ENCODE measurements at regions not wholly inside any gene's neighbourhood (a gene's known extent, or its start where the extent isn't known, plus 50 kb on each side); places are given as distances from the start of the nearest gene placed in this dataset.
"Not testable (repeated sequence)": the region's sequence is repeated elsewhere in the genome, so short reads cannot be mapped to it uniquely, and the experiment has no call there.

- Histone ChIP-seq H3K4me3 (ENCODE audit: control insufficient read depth in 1 of 7, extremely low read depth in 1 of 7, insufficient read depth in 4 of 7, low read depth in 2 of 7, low read length in 6 of 7) (no peak overlapping the region), H3K27ac (ENCODE audit: insufficient read depth in 1 of 2, low read depth in 1 of 2, low read length in 2 of 2, poor library complexity in 1 of 2, severe bottlenecking in 2 of 2) (no peak overlapping the region), H3K4me1 (ENCODE audit: control extremely low read depth in 1 of 4, control insufficient read depth in 4 of 4, insufficient read depth in 4 of 4, low read length in 3 of 4) (no peaks in the 10 kb centered on the region), H3K27me3 (replicated peaks in 2 of 5; ENCODE audit: control insufficient read depth in 4 of 5, insufficient read depth in 5 of 5, low read length in 4 of 5) (no peaks in the 10 kb centered on the region), H3K36me3 (ENCODE audit: control insufficient read depth in 4 of 4, insufficient read depth in 4 of 4, low read length in 3 of 4) (no peaks in the 10 kb centered on the region), H3K9me3 (ENCODE audit: control extremely low read depth in 1 of 5, control insufficient read depth in 4 of 5, insufficient read depth in 2 of 5, low read depth in 1 of 5, low read length in 4 of 5) (no peaks in the 10 kb centered on the region)
- WGBS (ENCODE audit: insufficient coverage): 92% methylated on average over 2 of the region's 2 CpGs
- DNase-seq: no peak
- ChIA-PET POLR2A (no interaction called here), CTCF (no interaction called here)
Measured at GRCh38 chr7:52163311-52163710, 846.7 kb upstream of the COBL start.

DNA sequence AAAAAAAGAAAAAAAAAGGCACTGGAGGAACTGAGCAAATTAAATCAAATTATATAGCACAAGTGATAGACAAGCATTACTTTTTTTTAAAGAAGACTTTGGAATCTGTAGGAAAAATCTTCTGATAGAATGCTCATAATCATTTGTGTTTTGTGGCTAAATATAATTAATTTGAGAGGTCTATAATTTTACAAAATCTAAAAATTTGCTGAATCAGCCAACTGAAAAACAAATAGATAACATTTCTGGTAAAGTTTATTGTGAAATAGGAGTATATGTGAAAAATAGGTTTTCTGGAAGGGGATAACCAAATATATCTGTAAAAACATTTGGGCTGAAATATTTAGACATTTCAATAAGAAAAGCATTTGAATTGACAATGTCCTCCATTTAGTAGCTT is 844.9 kb upstream of the COBL start:
- ChIA-PET POLR2A (no interaction called here), CTCF (no interaction called here)
- no peak overlapping the region for H3K27ac ChIP-seq (ENCODE audit: insufficient read depth in 1 of 2, low read depth in 1 of 2, low read length in 2 of 2, poor library complexity in 1 of 2, severe bottlenecking in 2 of 2)
- H3K4me1 ChIP-seq (ENCODE audit: control extremely low read depth in 1 of 4, control insufficient read depth in 4 of 4, insufficient read depth in 4 of 4, low read length in 3 of 4): no peaks in the 10 kb centered on the region
- DNase-seq: no peak
- H3K36me3 ChIP-seq (ENCODE audit: control insufficient read depth in 4 of 4, insufficient read depth in 4 of 4, low read length in 3 of 4): no peaks in the 10 kb centered on the region
- no peaks in the 10 kb centered on the region for H3K27me3 ChIP-seq (replicated peaks in 2 of 5; ENCODE audit: control insufficient read depth in 4 of 5, insufficient read depth in 5 of 5, low read length in 4 of 5)
- no peaks in the 10 kb centered on the region for H3K9me3 ChIP-seq (ENCODE audit: control extremely low read depth in 1 of 5, control insufficient read depth in 4 of 5, insufficient read depth in 2 of 5, low read depth in 1 of 5, low read length in 4 of 5)
- H3K4me3 ChIP-seq (ENCODE audit: control insufficient read depth in 1 of 7, extremely low read depth in 1 of 7, insufficient read depth in 4 of 7, low read depth in 2 of 7, low read length in 6 of 7): no peak overlapping the region

- CTCF ChIA-PET; H3K27ac ChIP-seq (ENCODE audit: insufficient read depth in 1 of 2, low read depth in 1 of 2, low read length in 2 of 2, poor library complexity in 1 of 2, severe bottlenecking in 2 of 2); H3K27me3 ChIP-seq (replicated peaks in 2 of 5; ENCODE audit: control insufficient read depth in 4 of 5, insufficient read depth in 5 of 5, low read length in 4 of 5); H3K4me3 ChIP-seq (ENCODE audit: control insufficient read depth in 1 of 7, extremely low read depth in 1 of 7, insufficient read depth in 4 of 7, low read depth in 2 of 7, low read length in 6 of 7); H3K4me1 ChIP-seq (ENCODE audit: control extremely low read depth in 1 of 4, control insufficient read depth in 4 of 4, insufficient read depth in 4 of 4, low read length in 3 of 4); H3K9me3 ChIP-seq (ENCODE audit: control extremely low read depth in 1 of 5, control insufficient read depth in 4 of 5, insufficient read depth in 2 of 5, low read depth in 1 of 5, low read length in 4 of 5); H3K36me3 ChIP-seq (ENCODE audit: control insufficient read depth in 4 of 4, insufficient read depth in 4 of 4, low read length in 3 of 4); DNase-seq: not testable (repeated sequence)
- POLR2A ChIA-PET: interaction anchor here (0.6 kb wide), 1 partner anchor 11 kb away, joined by 3 read pairs; no protein-coding TSS in a partner anchor
- WGBS (ENCODE audit: insufficient coverage): 96% methylated on average over 9 of the region's 17 CpGs
Measured at GRCh38 chr7:52159421-52159820, 842.8 kb upstream of the COBL start.

DNA sequence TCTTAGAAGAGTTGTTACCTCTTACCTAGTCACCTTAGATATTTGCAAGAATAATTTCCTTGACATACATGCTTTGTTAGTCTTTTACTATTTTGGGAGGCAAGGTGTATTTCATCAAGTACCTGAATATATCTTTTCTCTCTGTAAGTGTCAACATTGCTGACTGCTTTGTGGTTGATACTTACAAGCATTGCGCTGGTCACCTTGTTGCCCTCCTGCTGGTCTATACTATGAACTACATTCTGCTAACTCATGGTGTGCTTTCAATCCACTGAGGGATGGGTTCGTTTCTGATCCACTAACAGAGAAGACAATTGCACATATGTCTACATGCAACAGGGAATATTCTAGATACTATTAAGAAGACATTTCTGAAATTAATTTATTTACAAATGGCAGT is 837.8 kb upstream of the COBL start:
- Histone ChIP-seq H3K4me3 (ENCODE audit: control insufficient read depth in 1 of 7, extremely low read depth in 1 of 7, insufficient read depth in 4 of 7, low read depth in 2 of 7, low read length in 6 of 7) (no peak overlapping the region), H3K27ac (ENCODE audit: insufficient read depth in 1 of 2, low read depth in 1 of 2, low read length in 2 of 2, poor library complexity in 1 of 2, severe bottlenecking in 2 of 2) (no peak overlapping the region), H3K36me3 (ENCODE audit: control insufficient read depth in 4 of 4, insufficient read depth in 4 of 4, low read length in 3 of 4) (no peaks in the 10 kb centered on the region), H3K9me3 (ENCODE audit: control extremely low read depth in 1 of 5, control insufficient read depth in 4 of 5, insufficient read depth in 2 of 5, low read depth in 1 of 5, low read length in 4 of 5) (no peaks in the 10 kb centered on the region), H3K4me1 (ENCODE audit: control extremely low read depth in 1 of 4, control insufficient read depth in 4 of 4, insufficient read depth in 4 of 4, low read length in 3 of 4) (no peaks in the 10 kb centered on the region), H3K27me3 (replicated peaks in 2 of 5; ENCODE audit: control insufficient read depth in 4 of 5, insufficient read depth in 5 of 5, low read length in 4 of 5) (no peaks in the 10 kb centered on the region)
- ChIA-PET POLR2A (no interaction called here), CTCF (no interaction called here)
- DNase-seq: no peak
- 88% methylated on average over 1 of the region's 2 CpGs for WGBS (ENCODE audit: insufficient coverage)

GRCh38 chr7:52151559-52151958 is 835.0 kb upstream of the COBL start:
- no peak overlapping the region for H3K4me3 ChIP-seq (ENCODE audit: control insufficient read depth in 1 of 7, extremely low read depth in 1 of 7, insufficient read depth in 4 of 7, low read depth in 2 of 7, low read length in 6 of 7)
- WGBS (ENCODE audit: insufficient coverage): 63% methylated on average over 1 of the region's 1 CpG
- no peak overlapping the region for H3K27ac ChIP-seq (ENCODE audit: insufficient read depth in 1 of 2, low read depth in 1 of 2, low read length in 2 of 2, poor library complexity in 1 of 2, severe bottlenecking in 2 of 2)
- no peaks in the 10 kb centered on the region for H3K36me3 ChIP-seq (ENCODE audit: control insufficient read depth in 4 of 4, insufficient read depth in 4 of 4, low read length in 3 of 4)
- H3K9me3 ChIP-seq (ENCODE audit: control extremely low read depth in 1 of 5, control insufficient read depth in 4 of 5, insufficient read depth in 2 of 5, low read depth in 1 of 5, low read length in 4 of 5): no peaks in the 10 kb centered on the region
- no peaks in the 10 kb centered on the region for H3K27me3 ChIP-seq (replicated peaks in 2 of 5; ENCODE audit: control insufficient read depth in 4 of 5, insufficient read depth in 5 of 5, low read length in 4 of 5)
- ChIA-PET POLR2A (no interaction called here), CTCF (no interaction called here)
- H3K4me1 ChIP-seq (ENCODE audit: control extremely low read depth in 1 of 4, control insufficient read depth in 4 of 4, insufficient read depth in 4 of 4, low read length in 3 of 4): no peaks in the 10 kb centered on the region
- no peak for DNase-seq

DNA sequence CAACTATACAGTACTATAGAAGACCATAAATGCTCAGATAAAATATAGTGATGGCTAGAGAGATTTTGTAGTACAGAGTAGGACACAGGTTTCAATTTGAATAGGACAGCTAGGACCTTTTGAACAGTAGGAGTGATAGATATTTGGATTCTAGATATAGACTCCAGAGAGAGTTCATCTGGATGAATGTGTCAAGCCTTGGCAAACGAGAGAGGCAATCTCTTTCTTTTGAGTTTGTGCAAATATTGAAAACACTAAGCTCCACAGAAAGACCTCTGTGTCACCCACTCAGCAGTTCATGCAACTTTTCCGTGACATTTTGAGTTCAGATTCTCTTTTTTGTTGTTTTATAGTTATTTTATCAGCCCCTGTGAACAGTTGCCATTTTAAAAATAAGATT is 834.3 kb upstream of the COBL start:
- Histone ChIP-seq H3K27me3 (replicated peaks in 2 of 5; ENCODE audit: control insufficient read depth in 4 of 5, insufficient read depth in 5 of 5, low read length in 4 of 5) (no peaks in the 10 kb centered on the region), H3K9me3 (ENCODE audit: control extremely low read depth in 1 of 5, control insufficient read depth in 4 of 5, insufficient read depth in 2 of 5, low read depth in 1 of 5, low read length in 4 of 5) (no peaks in the 10 kb centered on the region), H3K4me3 (ENCODE audit: control insufficient read depth in 1 of 7, extremely low read depth in 1 of 7, insufficient read depth in 4 of 7, low read depth in 2 of 7, low read length in 6 of 7) (no peak overlapping the region), H3K36me3 (ENCODE audit: control insufficient read depth in 4 of 4, insufficient read depth in 4 of 4, low read length in 3 of 4) (no peaks in the 10 kb centered on the region), H3K4me1 (ENCODE audit: control extremely low read depth in 1 of 4, control insufficient read depth in 4 of 4, insufficient read depth in 4 of 4, low read length in 3 of 4) (no peaks in the 10 kb centered on the region), H3K27ac (ENCODE audit: insufficient read depth in 1 of 2, low read depth in 1 of 2, low read length in 2 of 2, poor library complexity in 1 of 2, severe bottlenecking in 2 of 2) (no peak overlapping the region)
- 100% methylated on average over 1 of the region's 2 CpGs for WGBS (ENCODE audit: insufficient coverage)
- POLR2A ChIA-PET: no interaction called here
- CTCF ChIA-PET: no interaction called here
- DNase-seq: no peak

DNA sequence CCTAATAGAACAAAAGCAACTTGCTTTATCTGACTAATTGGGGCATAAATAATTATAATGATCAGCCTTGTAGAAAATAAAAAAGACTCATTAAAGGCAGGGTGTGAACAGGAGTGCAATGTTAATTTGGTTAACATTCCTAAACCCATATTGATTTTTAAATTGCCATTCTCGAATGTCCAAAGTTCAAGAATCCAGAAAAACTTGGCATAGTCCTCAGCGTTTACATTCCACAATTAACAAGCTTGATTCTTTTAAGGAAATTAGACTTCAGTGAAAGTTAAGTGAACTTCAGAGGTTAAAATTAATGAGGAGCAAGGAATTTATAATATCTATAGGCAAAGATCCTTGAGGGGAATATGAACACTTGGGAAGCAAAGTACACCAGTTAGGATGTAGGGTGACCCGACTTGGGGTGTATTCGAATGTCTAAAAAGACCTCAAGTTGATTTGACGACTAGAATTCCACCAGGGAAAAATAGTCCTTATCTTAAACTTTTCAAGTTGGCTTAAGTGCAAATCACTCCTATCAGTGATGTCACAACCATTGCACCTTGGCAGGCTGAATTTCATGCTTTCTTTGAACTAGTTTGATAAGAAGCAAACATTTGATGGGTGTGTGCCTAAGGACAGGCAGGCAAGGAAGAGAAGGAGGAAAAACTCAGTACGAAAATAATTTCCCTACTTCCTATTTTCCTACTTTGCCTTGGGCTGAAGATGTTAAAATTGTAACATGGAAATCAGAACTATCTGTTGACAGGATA is 830.4 kb upstream of the COBL start:
- POLR2A ChIA-PET: no interaction called here
- CTCF ChIA-PET: no interaction called here
- Histone ChIP-seq H3K27ac (ENCODE audit: insufficient read depth in 1 of 2, low read depth in 1 of 2, low read length in 2 of 2, poor library complexity in 1 of 2, severe bottlenecking in 2 of 2) (no peak overlapping the region), H3K4me1 (ENCODE audit: control extremely low read depth in 1 of 4, control insufficient read depth in 4 of 4, insufficient read depth in 4 of 4, low read length in 3 of 4) (no peaks in the 10 kb centered on the region), H3K4me3 (ENCODE audit: control insufficient read depth in 1 of 7, extremely low read depth in 1 of 7, insufficient read depth in 4 of 7, low read depth in 2 of 7, low read length in 6 of 7) (no peak overlapping the region), H3K9me3 (ENCODE audit: control extremely low read depth in 1 of 5, control insufficient read depth in 4 of 5, insufficient read depth in 2 of 5, low read depth in 1 of 5, low read length in 4 of 5) (no peaks in the 10 kb centered on the region), H3K36me3 (ENCODE audit: control insufficient read depth in 4 of 4, insufficient read depth in 4 of 4, low read length in 3 of 4) (no peaks in the 10 kb centered on the region), H3K27me3 (replicated peaks in 2 of 5; ENCODE audit: control insufficient read depth in 4 of 5, insufficient read depth in 5 of 5, low read length in 4 of 5) (no peaks in the 10 kb centered on the region)
- WGBS (ENCODE audit: insufficient coverage): 94% methylated on average over 3 of the region's 6 CpGs
- no peak for DNase-seq
